Erythroblast (primary cell): ENCODE measurements at regions not wholly inside any gene's neighbourhood (a gene's known extent, or its start where the extent isn't known, plus 50 kb on each side); places are given as distances from the start of the nearest gene placed in this dataset.
"Not testable (repeated sequence)": the region's sequence is repeated elsewhere in the genome, so short reads cannot be mapped to it uniquely, and the experiment has no call there.

Source experiments
- GATA1 ChIP-seq: IDR thresholded peaks from 2 replicates; pipeline ENCODE4 v1.6.1; 2011; ENCODE audit warnings: low read depth, mild to moderate bottlenecking, control low read depth, low read length, moderate library complexity
- POLR2A ChIP-seq: IDR thresholded peaks from 2 replicates; pipeline ENCODE4 v1.6.1; 2011; ENCODE audit warnings: mild to moderate bottlenecking, low read length

DNA sequence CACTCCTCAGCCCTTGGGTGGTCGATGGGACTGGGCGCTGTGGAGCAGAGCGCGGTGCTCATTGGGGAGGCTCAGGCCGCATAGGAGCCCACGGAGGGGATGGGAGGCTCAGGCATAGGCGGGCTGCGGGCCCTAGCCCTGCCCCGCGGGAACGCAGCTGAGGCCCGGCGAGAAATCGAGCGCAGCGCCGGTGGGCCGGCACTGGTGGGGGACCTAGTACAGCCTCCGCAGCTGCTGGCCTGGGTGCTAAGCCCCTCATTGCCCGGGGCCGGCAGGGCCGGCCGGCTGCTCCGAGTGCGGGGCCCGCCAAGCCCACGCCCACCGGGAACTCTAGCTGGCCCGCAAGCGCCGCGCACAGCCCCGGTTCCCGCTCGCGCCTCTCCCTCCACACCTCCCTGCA is 135.0 kb upstream of the TMEM170B start:
- TF ChIP-seq POLR2A, GATA1: not testable (repeated sequence)
